ENCODE measurements at regions not wholly inside any gene's neighbourhood (a gene's known extent, or its start where the extent isn't known, plus 50 kb on each side); places are given as distances from the start of the nearest gene placed in this dataset.
"Not testable (repeated sequence)": the region's sequence is repeated elsewhere in the genome, so short reads cannot be mapped to it uniquely, and the experiment has no call there.

DNA sequence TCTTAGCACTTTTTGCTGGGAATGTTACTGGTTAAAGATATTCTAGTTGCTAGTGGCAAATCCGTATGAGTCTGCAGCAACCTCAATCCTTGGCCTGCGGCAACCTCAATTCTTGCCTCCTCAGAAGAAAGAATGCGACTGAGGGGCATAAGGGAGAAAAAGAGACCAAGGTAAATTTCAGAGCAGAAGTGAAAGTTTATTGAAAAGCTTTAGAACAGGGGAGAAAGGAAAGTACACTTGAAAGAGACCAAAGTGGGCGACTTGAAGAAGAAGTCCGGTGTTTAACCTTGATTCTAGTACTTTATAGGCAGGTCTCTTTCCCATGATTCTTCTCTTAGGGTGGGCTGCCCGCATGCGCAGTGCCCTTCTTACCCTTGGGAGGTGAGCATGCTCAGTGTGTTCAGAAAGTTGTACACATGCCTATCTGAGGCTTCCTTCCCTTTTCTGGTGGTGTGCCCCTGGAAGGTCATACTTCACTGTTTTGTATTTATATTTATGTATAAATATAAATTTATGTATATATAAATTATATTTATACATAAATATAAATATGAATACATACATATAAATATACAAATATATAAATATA lies 1198.8 kb downstream of the RPIA start:
- not testable (repeated sequence) for H4K20me1 ChIP-seq (ENCODE audit: insufficient read depth, low read length, poor library complexity, severe bottlenecking); H3F3A ChIP-seq (ENCODE audit: low read depth); H3K36me3 ChIP-seq (ENCODE audit: insufficient read depth, low read length); H3K4me3 ChIP-seq (ENCODE audit: low read length, poor library complexity, severe bottlenecking); H3K79me2 ChIP-seq (ENCODE audit: insufficient read depth, low read length); H3K9me3 ChIP-seq (ENCODE audit: insufficient read depth, low read depth, low read length); H3K9me2 ChIP-seq (replicated peaks; ENCODE audit: low read depth, low read length); H3K27me3 ChIP-seq (ENCODE audit: insufficient read depth, low read length, poor library complexity, severe bottlenecking); H3K9ac ChIP-seq (ENCODE audit: low read depth, low read length, poor library complexity, severe bottlenecking); H3K4me1 ChIP-seq (ENCODE audit: insufficient read depth, low read length, poor library complexity, severe bottlenecking); H2AFZ ChIP-seq (ENCODE audit: low read length); H3K4me2 ChIP-seq (ENCODE audit: low read depth, low read length, poor library complexity, severe bottlenecking)

- not testable (repeated sequence) for H4K20me1 ChIP-seq (ENCODE audit: insufficient read depth, low read length, poor library complexity, severe bottlenecking); H3K9ac ChIP-seq (ENCODE audit: low read depth, low read length, poor library complexity, severe bottlenecking); H3K9me3 ChIP-seq (ENCODE audit: insufficient read depth, low read depth, low read length); H3K4me1 ChIP-seq (ENCODE audit: insufficient read depth, low read length, poor library complexity, severe bottlenecking); H3K4me2 ChIP-seq (ENCODE audit: low read depth, low read length, poor library complexity, severe bottlenecking); H3F3A ChIP-seq (ENCODE audit: low read depth); H3K9me2 ChIP-seq (replicated peaks; ENCODE audit: low read depth, low read length); H2AFZ ChIP-seq (ENCODE audit: low read length); H3K27me3 ChIP-seq (ENCODE audit: insufficient read depth, low read length, poor library complexity, severe bottlenecking); H3K36me3 ChIP-seq (ENCODE audit: insufficient read depth, low read length); H3K4me3 ChIP-seq (ENCODE audit: low read length, poor library complexity, severe bottlenecking); H3K79me2 ChIP-seq (ENCODE audit: insufficient read depth, low read length)
These were observed 1203.5 kb downstream of the RPIA start for GRCh38 chr2:89894988-89895387.

GRCh38 chr2:89895629-89896028 lies 1204.2 kb downstream of the RPIA start:
- H3K4me3 ChIP-seq (ENCODE audit: low read length, poor library complexity, severe bottlenecking); H3K9me3 ChIP-seq (ENCODE audit: insufficient read depth, low read depth, low read length); H3K36me3 ChIP-seq (ENCODE audit: insufficient read depth, low read length); H3K79me2 ChIP-seq (ENCODE audit: insufficient read depth, low read length); H3K27me3 ChIP-seq (ENCODE audit: insufficient read depth, low read length, poor library complexity, severe bottlenecking); H3K4me1 ChIP-seq (ENCODE audit: insufficient read depth, low read length, poor library complexity, severe bottlenecking); H4K20me1 ChIP-seq (ENCODE audit: insufficient read depth, low read length, poor library complexity, severe bottlenecking); H2AFZ ChIP-seq (ENCODE audit: low read length); H3F3A ChIP-seq (ENCODE audit: low read depth); H3K9ac ChIP-seq (ENCODE audit: low read depth, low read length, poor library complexity, severe bottlenecking); H3K4me2 ChIP-seq (ENCODE audit: low read depth, low read length, poor library complexity, severe bottlenecking); H3K9me2 ChIP-seq (replicated peaks; ENCODE audit: low read depth, low read length): not testable (repeated sequence)

DNA sequence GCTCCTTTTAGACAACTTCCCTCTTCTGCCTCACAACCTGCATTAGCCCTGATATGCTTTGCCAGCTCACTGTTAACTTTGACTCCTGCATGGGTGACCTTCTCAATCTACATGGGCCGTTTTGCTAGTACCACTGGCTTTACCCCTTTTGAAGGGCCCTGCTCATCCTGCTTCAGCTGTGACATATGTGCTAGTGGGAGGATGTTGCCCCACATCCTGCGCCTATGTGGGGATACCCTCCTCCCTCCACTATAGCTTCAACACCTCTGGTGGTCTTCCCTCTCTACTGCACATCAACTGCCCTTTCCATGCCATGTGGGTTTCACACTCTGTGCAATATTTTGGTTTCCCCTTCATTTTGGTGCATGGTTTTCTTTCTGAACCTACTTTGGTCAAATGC lies 1235.5 kb downstream of the RPIA start:
- not testable (repeated sequence) for H3K27me3 ChIP-seq (ENCODE audit: insufficient read depth, low read length, poor library complexity, severe bottlenecking); H4K20me1 ChIP-seq (ENCODE audit: insufficient read depth, low read length, poor library complexity, severe bottlenecking); H3K4me2 ChIP-seq (ENCODE audit: low read depth, low read length, poor library complexity, severe bottlenecking); H3K9ac ChIP-seq (ENCODE audit: low read depth, low read length, poor library complexity, severe bottlenecking); H3K79me2 ChIP-seq (ENCODE audit: insufficient read depth, low read length); H3K9me2 ChIP-seq (replicated peaks; ENCODE audit: low read depth, low read length); H3K4me1 ChIP-seq (ENCODE audit: insufficient read depth, low read length, poor library complexity, severe bottlenecking); H2AFZ ChIP-seq (ENCODE audit: low read length); H3F3A ChIP-seq (ENCODE audit: low read depth); H3K36me3 ChIP-seq (ENCODE audit: insufficient read depth, low read length); H3K4me3 ChIP-seq (ENCODE audit: low read length, poor library complexity, severe bottlenecking); H3K9me3 ChIP-seq (ENCODE audit: insufficient read depth, low read depth, low read length)

DNA sequence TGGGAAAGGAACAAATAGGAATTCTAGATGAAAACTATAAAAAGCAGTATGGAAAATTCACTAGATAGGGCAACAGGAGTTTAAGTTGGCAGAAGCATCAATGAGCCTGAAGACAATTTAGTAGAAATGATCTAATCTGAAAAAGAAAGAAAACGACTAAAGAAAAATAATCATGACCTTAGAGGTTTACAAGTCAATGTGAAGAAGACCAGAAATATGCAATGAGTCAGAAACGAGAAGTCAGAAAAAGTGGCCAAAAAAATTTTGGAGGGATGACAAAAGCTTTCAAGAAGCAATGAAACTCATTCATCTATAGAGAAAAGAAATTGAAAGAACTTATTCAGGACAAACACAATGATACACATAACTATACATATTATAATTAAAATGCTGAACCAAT lies 1244.0 kb downstream of the RPIA start:
- H3K4me2 ChIP-seq (ENCODE audit: low read depth, low read length, poor library complexity, severe bottlenecking); H3K4me1 ChIP-seq (ENCODE audit: insufficient read depth, low read length, poor library complexity, severe bottlenecking); H3K27me3 ChIP-seq (ENCODE audit: insufficient read depth, low read length, poor library complexity, severe bottlenecking); H3F3A ChIP-seq (ENCODE audit: low read depth); H3K36me3 ChIP-seq (ENCODE audit: insufficient read depth, low read length); H3K9me2 ChIP-seq (replicated peaks; ENCODE audit: low read depth, low read length); H3K9ac ChIP-seq (ENCODE audit: low read depth, low read length, poor library complexity, severe bottlenecking); H2AFZ ChIP-seq (ENCODE audit: low read length); H3K79me2 ChIP-seq (ENCODE audit: insufficient read depth, low read length); H4K20me1 ChIP-seq (ENCODE audit: insufficient read depth, low read length, poor library complexity, severe bottlenecking); H3K4me3 ChIP-seq (ENCODE audit: low read length, poor library complexity, severe bottlenecking); H3K9me3 ChIP-seq (ENCODE audit: insufficient read depth, low read depth, low read length): not testable (repeated sequence)

- H3K79me2 ChIP-seq (ENCODE audit: insufficient read depth, low read length); H4K20me1 ChIP-seq (ENCODE audit: insufficient read depth, low read length, poor library complexity, severe bottlenecking); H3K27me3 ChIP-seq (ENCODE audit: insufficient read depth, low read length, poor library complexity, severe bottlenecking); H3K4me3 ChIP-seq (ENCODE audit: low read length, poor library complexity, severe bottlenecking); H3K4me2 ChIP-seq (ENCODE audit: low read depth, low read length, poor library complexity, severe bottlenecking); H3K9me2 ChIP-seq (replicated peaks; ENCODE audit: low read depth, low read length); H3F3A ChIP-seq (ENCODE audit: low read depth); H3K4me1 ChIP-seq (ENCODE audit: insufficient read depth, low read length, poor library complexity, severe bottlenecking); H2AFZ ChIP-seq (ENCODE audit: low read length); H3K9me3 ChIP-seq (ENCODE audit: insufficient read depth, low read depth, low read length); H3K9ac ChIP-seq (ENCODE audit: low read depth, low read length, poor library complexity, severe bottlenecking); H3K36me3 ChIP-seq (ENCODE audit: insufficient read depth, low read length): not testable (repeated sequence)
These were observed 1244.5 kb downstream of the RPIA start for GRCh38 chr2:89936011-89936410.

GRCh38 chr2:89936559-89936958 lies 1245.1 kb downstream of the RPIA start:
- H2AFZ ChIP-seq (ENCODE audit: low read length); H3K9me2 ChIP-seq (replicated peaks; ENCODE audit: low read depth, low read length); H3K4me1 ChIP-seq (ENCODE audit: insufficient read depth, low read length, poor library complexity, severe bottlenecking); H3K4me3 ChIP-seq (ENCODE audit: low read length, poor library complexity, severe bottlenecking); H3K9me3 ChIP-seq (ENCODE audit: insufficient read depth, low read depth, low read length); H3F3A ChIP-seq (ENCODE audit: low read depth); H3K27me3 ChIP-seq (ENCODE audit: insufficient read depth, low read length, poor library complexity, severe bottlenecking); H3K4me2 ChIP-seq (ENCODE audit: low read depth, low read length, poor library complexity, severe bottlenecking); H3K9ac ChIP-seq (ENCODE audit: low read depth, low read length, poor library complexity, severe bottlenecking); H3K36me3 ChIP-seq (ENCODE audit: insufficient read depth, low read length); H4K20me1 ChIP-seq (ENCODE audit: insufficient read depth, low read length, poor library complexity, severe bottlenecking); H3K79me2 ChIP-seq (ENCODE audit: insufficient read depth, low read length): not testable (repeated sequence)
